ENCODE measurements at regions not wholly inside any gene's neighbourhood (a gene's known extent, or its start where the extent isn't known, plus 50 kb on each side); places are given as distances from the start of the nearest gene placed in this dataset.
A peak's percentile ranks its signal among the peaks of the same experiment; 100 is the strongest.

GRCh38 chr6:22015944-22016343 is 280.9 kb downstream of the PRL start:
- Mint-ChIP-seq H3K4me3 (no peak overlapping the region), H3K36me3 (no peaks in the 10 kb centered on the region), H3K27me3 (no peaks in the 10 kb centered on the region), H3K27ac (no peak overlapping the region), H3K9me3 (no peaks in the 10 kb centered on the region), H3K4me1 (ENCODE audit: low read depth in 2 of 2) (no peaks in the 10 kb centered on the region)
- no peak for ATAC-seq
- DNase-seq (ENCODE audit: low spot score): no peak

GRCh38 chr6:22017272-22017671 is 279.6 kb downstream of the PRL start:
- no peak overlapping the region for H3K4me3 Mint-ChIP-seq
- no peak overlapping the region for H3K27ac Mint-ChIP-seq
- H3K36me3 Mint-ChIP-seq: peaks cover under 1% of the 10 kb centered on the region
- H3K4me1 Mint-ChIP-seq (ENCODE audit: low read depth in 2 of 2): no peaks in the 10 kb centered on the region
- no peaks in the 10 kb centered on the region for H3K27me3 Mint-ChIP-seq
- no peaks in the 10 kb centered on the region for H3K9me3 Mint-ChIP-seq
- ATAC-seq (no peak), DNase-seq (ENCODE audit: low spot score) (no peak)

GRCh38 chr6:22017766-22018165 is 279.1 kb downstream of the PRL start:
- Mint-ChIP-seq H3K27me3 (no peaks in the 10 kb centered on the region), H3K4me1 (ENCODE audit: low read depth in 2 of 2) (no peaks in the 10 kb centered on the region), H3K9me3 (peaks cover 5% of the 10 kb centered on the region), H3K36me3 (peaks cover 5% of the 10 kb centered on the region), H3K27ac (no peak overlapping the region), H3K4me3 (no peak overlapping the region)
- ATAC-seq (no peak), DNase-seq (ENCODE audit: low spot score) (no peak)

- ATAC-seq (no peak), DNase-seq (ENCODE audit: low spot score) (no peak)
- H3K4me1 Mint-ChIP-seq (ENCODE audit: low read depth in 2 of 2): no peaks in the 10 kb centered on the region
- no peaks in the 10 kb centered on the region for H3K27me3 Mint-ChIP-seq
- H3K27ac Mint-ChIP-seq: no peak overlapping the region
- no peak overlapping the region for H3K4me3 Mint-ChIP-seq
- peaks cover 5% of the 10 kb centered on the region for H3K36me3 Mint-ChIP-seq
- H3K9me3 Mint-ChIP-seq: peaks cover 7% of the 10 kb centered on the region
These were observed 277.0 kb downstream of the PRL start for GRCh38 chr6:22019857-22020256.

- DNase-seq (ENCODE audit: low spot score) (no peak), ATAC-seq (no peak)
- peaks cover 0 to under 1% of the 10 kb centered on the region in 2 donors for H3K4me1 Mint-ChIP-seq (ENCODE audit: low read depth in 2 of 2)
- H3K27ac Mint-ChIP-seq: no peak overlapping the region
- peaks cover 7% of the 10 kb centered on the region for H3K9me3 Mint-ChIP-seq
- no peak overlapping the region for H3K4me3 Mint-ChIP-seq
- H3K36me3 Mint-ChIP-seq: peaks cover 5% of the 10 kb centered on the region
- no peaks in the 10 kb centered on the region for H3K27me3 Mint-ChIP-seq
These were observed 276.4 kb downstream of the PRL start for GRCh38 chr6:22020299-22021003.

- no peak for DNase-seq (ENCODE audit: low spot score)
- peaks cover 5% of the 10 kb centered on the region for H3K36me3 Mint-ChIP-seq
- H3K27me3 Mint-ChIP-seq: no peaks in the 10 kb centered on the region
- no peak for ATAC-seq
- peaks cover 7% of the 10 kb centered on the region for H3K9me3 Mint-ChIP-seq
- peaks cover 0 to 8% of the 10 kb centered on the region in 2 donors for H3K4me1 Mint-ChIP-seq (ENCODE audit: low read depth in 2 of 2)
- H3K4me3 Mint-ChIP-seq: no peak overlapping the region
- H3K27ac Mint-ChIP-seq: no peak overlapping the region
These were observed 274.9 kb downstream of the PRL start for GRCh38 chr6:22021966-22022365.

- no peak overlapping the region for H3K4me3 Mint-ChIP-seq
- no peak for DNase-seq (ENCODE audit: low spot score)
- H3K27me3 Mint-ChIP-seq: no peaks in the 10 kb centered on the region
- H3K9me3 Mint-ChIP-seq: peaks cover 7% of the 10 kb centered on the region
- peaks cover 5% of the 10 kb centered on the region for H3K36me3 Mint-ChIP-seq
- peaks cover 0 to 8% of the 10 kb centered on the region in 2 donors for H3K4me1 Mint-ChIP-seq (ENCODE audit: low read depth in 2 of 2)
- no peak for ATAC-seq
- H3K27ac Mint-ChIP-seq: no peak overlapping the region
These were observed 272.9 kb downstream of the PRL start for GRCh38 chr6:22023937-22024336.

- H3K36me3 Mint-ChIP-seq: peaks cover 5% of the 10 kb centered on the region
- H3K27me3 Mint-ChIP-seq: no peaks in the 10 kb centered on the region
- no peak overlapping the region for H3K4me3 Mint-ChIP-seq
- H3K4me1 Mint-ChIP-seq (ENCODE audit: low read depth in 2 of 2): peaks cover 0 to 8% of the 10 kb centered on the region in 2 donors
- DNase-seq (ENCODE audit: low spot score) (no peak), ATAC-seq (no peak)
- H3K27ac Mint-ChIP-seq: peak overlapping the region in 1 of 2 donors; percentile 10
- peaks cover 7% of the 10 kb centered on the region for H3K9me3 Mint-ChIP-seq
These were observed 271.8 kb downstream of the PRL start for GRCh38 chr6:22024973-22025467.

GRCh38 chr6:22025468-22026163 is 271.2 kb downstream of the PRL start:
- no peak for ATAC-seq

GRCh38 chr6:22026164-22026678 is 270.6 kb downstream of the PRL start:
- Mint-ChIP-seq H3K36me3 (peaks cover 5% of the 10 kb centered on the region), H3K9me3 (peaks cover 7% of the 10 kb centered on the region), H3K27me3 (no peaks in the 10 kb centered on the region), H3K4me3 (no peak overlapping the region), H3K27ac (peak overlapping the region in 1 of 2 donors; percentile 10), H3K4me1 (ENCODE audit: low read depth in 2 of 2) (peaks cover 0 to 8% of the 10 kb centered on the region in 2 donors)
- ATAC-seq (no peak), DNase-seq (ENCODE audit: low spot score) (no peak)

More at GRCh38 chr6:22025468-22026163, 271.2 kb downstream of the PRL start:
- Mint-ChIP-seq H3K36me3 (peaks cover 5% of the 10 kb centered on the region), H3K4me1 (ENCODE audit: low read depth in 2 of 2) (peaks cover 0 to 8% of the 10 kb centered on the region in 2 donors), H3K27me3 (no peaks in the 10 kb centered on the region), H3K4me3 (no peak overlapping the region), H3K27ac (peak overlapping the region in 1 of 2 donors; percentile 10), H3K9me3 (peaks cover 7% of the 10 kb centered on the region)
- no peak for DNase-seq (ENCODE audit: low spot score)

GRCh38 chr6:22027040-22027725 is 269.7 kb downstream of the PRL start:
- Mint-ChIP-seq H3K27me3 (no peaks in the 10 kb centered on the region), H3K36me3 (peaks cover 5% of the 10 kb centered on the region), H3K4me3 (no peak overlapping the region), H3K9me3 (peaks cover 7% of the 10 kb centered on the region), H3K4me1 (ENCODE audit: low read depth in 2 of 2) (peaks cover 0 to 8% of the 10 kb centered on the region in 2 donors), H3K27ac (no peak overlapping the region)
- DNase-seq (ENCODE audit: low spot score) (no peak), ATAC-seq (no peak)

GRCh38 chr6:22028403-22029090 is 268.3 kb downstream of the PRL start:
- H3K4me1 Mint-ChIP-seq (ENCODE audit: low read depth in 2 of 2): peaks cover 0 to 8% of the 10 kb centered on the region in 2 donors
- H3K36me3 Mint-ChIP-seq: no peaks in the 10 kb centered on the region
- H3K9me3 Mint-ChIP-seq: no peaks in the 10 kb centered on the region
- no peak overlapping the region for H3K27ac Mint-ChIP-seq
- DNase-seq (ENCODE audit: low spot score) (no peak), ATAC-seq (no peak)
- H3K27me3 Mint-ChIP-seq: no peaks in the 10 kb centered on the region
- no peak overlapping the region for H3K4me3 Mint-ChIP-seq

- Mint-ChIP-seq H3K4me1 (ENCODE audit: low read depth in 2 of 2) (peaks cover 0 to 8% of the 10 kb centered on the region in 2 donors), H3K27ac (no peak overlapping the region), H3K4me3 (no peak overlapping the region), H3K27me3 (no peaks in the 10 kb centered on the region), H3K36me3 (no peaks in the 10 kb centered on the region), H3K9me3 (no peaks in the 10 kb centered on the region)
- DNase-seq (ENCODE audit: low spot score): no peak
- ATAC-seq: no peak
These were observed 267.7 kb downstream of the PRL start for GRCh38 chr6:22029171-22029570.

All from natural killer cell treated with Interleukin-12 subunit alpha and Interleukin-12 subunit beta and Interleukin-15 and Interleukin-18, amount 100 ng/mL, for 72 hours (primary cell).